GM18511 (cell line): ENCODE measurements at regions not wholly inside any gene's neighbourhood (a gene's known extent, or its start where the extent isn't known, plus 50 kb on each side); places are given as distances from the start of the nearest gene placed in this dataset.

Source experiments
- ATAC-seq: cut with Tn5 transposase; IDR thresholded peaks from one replicate; pipeline ENCODE4 v1.9.1; 2021; ENCODE audit warnings: mild to moderate bottlenecking, moderate library complexity; ENCODE audit not compliant: unreplicated experiment

GRCh38 chr2:11920993-11921583 is 174.7 kb downstream of the LPIN1 start:
- ATAC-seq = no peak

- ATAC-seq = no peak
These were observed 175.9 kb downstream of the LPIN1 start for GRCh38 chr2:11922294-11922693.

GRCh38 chr2:11923935-11924334 is 177.5 kb downstream of the LPIN1 start:
- no peak for ATAC-seq

GRCh38 chr2:11925295-11926066 is 179.0 kb downstream of the LPIN1 start:
- ATAC-seq = no peak

GRCh38 chr2:11930211-11930761 is 183.9 kb downstream of the LPIN1 start:
- no peak for ATAC-seq

GRCh38 chr2:11932048-11932512 is 185.6 kb downstream of the LPIN1 start:
- no peak for ATAC-seq

GRCh38 chr2:11932962-11933361 is 186.5 kb downstream of the LPIN1 start:
- ATAC-seq = no peak

- peak; percentile 81 for ATAC-seq
These were observed 187.4 kb downstream of the LPIN1 start for GRCh38 chr2:11933854-11934253.

- ATAC-seq = no peak
These were observed 190.3 kb downstream of the LPIN1 start for GRCh38 chr2:11936761-11937160.

- no peak for ATAC-seq
These were observed 191.8 kb downstream of the LPIN1 start for GRCh38 chr2:11938196-11938595.

GRCh38 chr2:11939523-11939922 is 193.1 kb downstream of the LPIN1 start:
- no peak for ATAC-seq

GRCh38 chr2:11940121-11940743 is 193.8 kb downstream of the LPIN1 start:
- ATAC-seq = no peak

- ATAC-seq = no peak
These were observed 194.4 kb downstream of the LPIN1 start for GRCh38 chr2:11940799-11941198.

- no peak for ATAC-seq
These were observed 195.1 kb downstream of the LPIN1 start for GRCh38 chr2:11941201-11942177.

GRCh38 chr2:11942178-11942569 is 195.7 kb downstream of the LPIN1 start:
- no peak for ATAC-seq

GRCh38 chr2:11944311-11944710 is 197.9 kb downstream of the LPIN1 start:
- ATAC-seq = no peak

- ATAC-seq = peak; percentile 93
These were observed 199.0 kb downstream of the LPIN1 start for GRCh38 chr2:11945139-11946126.

GRCh38 chr2:11947956-11948355 is 201.5 kb downstream of the LPIN1 start:
- ATAC-seq = no peak

GRCh38 chr2:11949732-11950523 is 203.5 kb downstream of the LPIN1 start:
- no peak for ATAC-seq
